Neutrophil (primary cell): ENCODE measurements at regions not wholly inside any gene's neighbourhood (a gene's known extent, or its start where the extent isn't known, plus 50 kb on each side); places are given as distances from the start of the nearest gene placed in this dataset.

Experiments
- H3K27ac ChIP-seq: fragments of 200-600 bp; sonication (generic); 2 replicates; pipeline ENCODE4 v1.5.1; 2016; ENCODE audit warnings: mild to moderate bottlenecking, moderate library complexity
- H3K27me3 ChIP-seq: fragments of 200-600 bp; sonication (generic); 2 replicates; pipeline ENCODE4 v1.6.0; 2016; ENCODE audit warnings: mild to moderate bottlenecking
- H3K36me3 ChIP-seq: fragments of 200-600 bp; sonication (generic); 2 replicates; pipeline ENCODE4 v1.5.1; 2017
- H3K4me1 ChIP-seq, 2 experiments: fragments of 200-600 bp in 1 of 2; sonication (generic) in 1 of 2; 1 replicate in 1 of 2; 2 replicates in 1 of 2; pipeline versions ENCODE4 v1.5.1 to v1.6.1; 2013 to 2016; ENCODE audit warnings: low read depth in 1 of 2, low read length in 1 of 2, mild to moderate bottlenecking in 1 of 2, moderate library complexity in 1 of 2; ENCODE audit not compliant: control insufficient read depth in 1 of 2, insufficient read depth in 1 of 2
- H3K4me3 ChIP-seq, 2 experiments: fragments of 200-600 bp in 1 of 2; sonication (generic) in 1 of 2; 1 replicate in 1 of 2; 2 replicates in 1 of 2; pipeline ENCODE4 v1.5.1; 2013 to 2016; ENCODE audit warnings: low read depth in 1 of 2, low read length in 1 of 2, mild to moderate bottlenecking in 1 of 2, moderate library complexity in 1 of 2
- H3K9me3 ChIP-seq: fragments of 200-600 bp; sonication (generic); 2 replicates; pipeline ENCODE4 v1.5.1; 2016
- CTCF ChIP-seq: fragments of 200-600 bp; sonication (generic); IDR thresholded peaks from 2 replicates; pipeline ENCODE4 v1.5.1; 2016; ENCODE audit warnings: antibody characterized with exemption

DNA sequence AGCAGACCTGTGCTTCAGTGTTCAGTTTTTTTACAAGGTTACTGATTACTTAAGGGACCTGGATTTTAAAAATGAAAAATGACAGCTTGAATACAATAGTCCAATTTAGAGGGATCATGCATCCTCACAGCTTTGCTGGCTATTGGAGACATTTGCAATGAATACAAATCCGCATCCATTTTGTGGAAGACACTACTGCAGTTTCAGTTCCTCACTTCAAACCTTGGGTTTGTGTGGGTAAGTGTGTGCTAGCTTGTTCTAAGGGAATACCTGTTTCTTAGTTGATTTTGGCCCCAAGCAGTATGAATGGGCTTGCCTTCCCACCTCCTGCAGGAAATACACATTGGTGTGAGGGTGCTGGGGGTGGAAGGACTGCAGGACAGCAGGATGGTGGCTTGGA lies 222.4 kb downstream of the OLFM4 start:
- no peaks in the 10 kb centered on the region for H3K9me3 ChIP-seq
- H3K36me3 ChIP-seq = no peaks in the 10 kb centered on the region
- no peaks in the 10 kb centered on the region for H3K27me3 ChIP-seq
- H3K4me3 ChIP-seq = no peak overlapping the region
- TF ChIP-seq CTCF = no peak
- no peaks in the 10 kb centered on the region for H3K4me1 ChIP-seq
- H3K27ac ChIP-seq = no peak overlapping the region

DNA sequence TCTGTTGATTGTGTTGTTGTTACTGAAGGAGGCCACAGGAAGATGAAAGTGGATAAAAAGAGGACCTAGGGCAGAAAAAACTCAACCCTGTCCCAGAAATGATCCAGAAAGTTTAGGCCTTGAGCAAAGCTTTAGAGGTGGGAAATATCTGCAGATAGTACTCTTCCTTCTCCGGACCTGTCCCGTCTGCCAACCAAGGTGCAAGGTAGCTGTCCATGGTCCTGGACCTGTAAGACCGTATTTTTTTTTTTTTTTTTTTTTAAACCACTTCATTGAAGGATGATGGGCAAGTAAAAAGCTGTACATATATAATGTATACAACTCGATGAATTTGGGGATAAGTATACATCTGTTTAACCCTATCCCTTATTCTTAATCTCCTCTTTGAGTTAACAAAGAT lies 225.9 kb downstream of the OLFM4 start:
- no peak for TF ChIP-seq CTCF
- Histone ChIP-seq H3K36me3 (no peaks in the 10 kb centered on the region), H3K4me3 (no peak overlapping the region), H3K27ac (no peak overlapping the region), H3K9me3 (no peaks in the 10 kb centered on the region), H3K27me3 (peaks cover 4% of the 10 kb centered on the region), H3K4me1 (no peaks in the 10 kb centered on the region)

DNA sequence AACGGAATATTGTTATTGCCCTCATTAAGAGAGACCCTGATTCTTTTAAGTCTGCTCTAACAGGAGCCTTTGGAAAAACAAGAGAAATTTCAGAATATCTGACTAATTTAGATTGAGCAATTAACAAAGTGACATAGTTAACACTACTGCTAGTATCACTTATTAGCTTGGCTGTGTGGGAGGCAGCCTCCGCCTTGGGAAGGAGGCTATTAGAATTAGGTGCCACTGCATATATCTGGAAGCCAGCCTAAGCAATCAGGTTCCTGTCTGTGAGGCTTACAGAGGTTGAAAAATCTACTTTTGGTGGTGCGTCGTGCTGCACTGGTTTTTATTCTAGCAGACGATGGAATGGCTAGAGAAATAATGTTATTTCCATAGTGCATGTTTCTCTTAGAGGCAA lies 227.2 kb downstream of the OLFM4 start:
- Histone ChIP-seq H3K4me3 (no peak overlapping the region), H3K4me1 (no peaks in the 10 kb centered on the region), H3K27me3 (peaks cover 12% of the 10 kb centered on the region), H3K9me3 (no peaks in the 10 kb centered on the region), H3K36me3 (no peaks in the 10 kb centered on the region), H3K27ac (no peak overlapping the region)
- TF ChIP-seq CTCF = no peak

DNA sequence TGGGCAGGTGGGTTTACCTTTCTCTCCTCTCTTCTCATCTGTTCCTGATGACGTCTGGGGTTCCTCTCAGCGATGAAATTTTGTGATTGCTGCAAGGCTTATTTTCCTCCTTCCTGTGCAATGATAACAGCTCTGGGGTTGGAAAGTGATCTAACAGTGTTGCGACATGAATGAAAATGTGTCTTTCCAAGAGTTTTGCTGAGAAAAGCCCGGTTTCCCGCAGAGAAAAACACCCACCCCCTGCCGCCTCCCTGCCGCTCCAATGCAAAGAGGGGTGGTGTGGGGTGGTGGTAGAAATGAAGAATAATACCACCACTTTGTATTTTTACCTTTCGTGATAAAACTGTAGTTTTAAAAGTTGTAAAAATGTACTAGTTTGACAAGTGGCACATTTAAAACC lies 232.0 kb downstream of the OLFM4 start:
- Histone ChIP-seq H3K27me3 (peaks cover 14% of the 10 kb centered on the region), H3K9me3 (no peaks in the 10 kb centered on the region), H3K4me3 (no peak overlapping the region), H3K27ac (no peak overlapping the region), H3K4me1 (no peaks in the 10 kb centered on the region), H3K36me3 (no peaks in the 10 kb centered on the region)
- no peak for TF ChIP-seq CTCF

DNA sequence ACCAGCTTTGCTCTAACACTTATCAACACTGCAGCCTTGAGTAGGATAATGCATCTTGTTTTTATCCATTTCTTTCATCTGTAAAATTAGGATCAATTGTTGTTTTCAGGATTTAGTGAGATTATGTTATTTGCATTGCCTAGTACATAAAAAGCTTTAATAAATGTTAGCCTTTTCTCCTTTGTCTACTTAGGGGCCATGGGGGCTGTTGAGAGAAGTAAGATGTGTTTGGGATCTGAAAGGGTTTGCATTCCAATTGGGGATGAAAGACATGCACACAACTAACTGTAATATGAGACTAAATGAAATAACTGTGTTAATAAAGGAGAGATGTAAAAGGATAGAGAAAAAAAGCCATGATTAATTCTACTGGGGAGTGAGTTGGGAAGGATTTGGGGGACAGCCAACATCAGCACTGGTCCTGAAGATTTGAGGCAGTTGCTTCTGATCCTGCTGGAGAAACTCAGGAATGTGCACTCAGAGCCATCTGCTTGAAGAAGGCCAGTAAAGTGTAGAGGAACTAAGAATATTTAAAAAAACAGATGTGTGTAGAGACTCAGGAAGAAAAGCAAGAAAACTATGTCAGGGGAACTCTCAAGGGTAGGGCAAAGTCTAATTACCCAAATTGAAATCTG lies 236.3 kb downstream of the OLFM4 start:
- Histone ChIP-seq H3K27ac (no peak overlapping the region), H3K4me3 (no peak overlapping the region), H3K27me3 (peaks cover 9% of the 10 kb centered on the region), H3K36me3 (no peaks in the 10 kb centered on the region), H3K9me3 (no peaks in the 10 kb centered on the region), H3K4me1 (no peaks in the 10 kb centered on the region)
- no peak for TF ChIP-seq CTCF

DNA sequence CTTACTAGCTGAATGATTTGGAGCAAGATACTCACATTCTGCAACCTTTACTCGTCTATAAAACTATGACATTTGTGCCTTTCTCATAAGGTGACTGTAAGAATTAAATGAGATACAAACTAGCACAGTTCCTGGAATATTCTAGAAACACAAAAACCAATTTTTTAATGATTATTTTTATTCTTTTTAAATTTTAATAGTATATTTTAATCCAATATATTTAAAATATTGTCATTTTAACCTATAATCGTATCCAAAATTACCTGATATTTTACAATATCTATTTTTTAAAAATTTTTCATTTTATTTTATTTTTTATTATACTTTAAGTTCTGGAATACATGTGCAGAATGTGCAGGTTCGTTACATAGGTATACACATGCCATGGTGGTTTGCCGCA lies 238.1 kb downstream of the OLFM4 start:
- no peak for TF ChIP-seq CTCF
- Histone ChIP-seq H3K36me3 (no peaks in the 10 kb centered on the region), H3K27me3 (no peaks in the 10 kb centered on the region), H3K9me3 (no peaks in the 10 kb centered on the region), H3K27ac (no peak overlapping the region), H3K4me1 (no peaks in the 10 kb centered on the region), H3K4me3 (no peak overlapping the region)
